H1 (cell line): ENCODE measurements at regions not wholly inside any gene's neighbourhood (a gene's known extent, or its start where the extent isn't known, plus 50 kb on each side); places are given as distances from the start of the nearest gene placed in this dataset.
A peak's percentile ranks its signal among the peaks of the same experiment; 100 is the strongest.

ENCODE experiments used
- CBX5 ChIP-seq: fragments of 300-800, 300-1000 bp; sonication (generic); IDR thresholded peaks from 2 replicates; pipeline ENCODE4 v1.7.1; 2016; ENCODE audit warnings: antibody characterized with exemption, low read length, low read depth
- CHD1 ChIP-seq: IDR thresholded peaks from 2 replicates; pipeline ENCODE4 v1.6.1; 2012; ENCODE audit warnings: low read depth, low read length, improper control_type of control experiment
- CTBP2 ChIP-seq: IDR thresholded peaks from 2 replicates; pipeline ENCODE4 v1.7.0; 2011; ENCODE audit warnings: borderline replicate concordance, mild to moderate bottlenecking, moderate library complexity, mixed read lengths, low read length; ENCODE audit not compliant: insufficient read depth, insufficient read length
- CTCF ChIP-seq, 3 experiments: IDR thresholded peaks; 1 replicate in 2 of 3; 2 replicates in 1 of 3; pipeline versions ENCODE4 v1.5.1 to v1.6.1; 2011; ENCODE audit warnings: low read length in 3 of 3, mild to moderate bottlenecking in 3 of 3, inconsistent platforms in 2 of 3, low read depth in 1 of 3, moderate library complexity in 1 of 3; ENCODE audit not compliant: insufficient read depth in 1 of 3; ENCODE audit errors: control extremely low read depth in 1 of 3
- NANOG ChIP-seq: IDR thresholded peaks from 2 replicates; pipeline ENCODE4 v1.6.1; 2011; ENCODE audit warnings: low read length, low read depth, mild to moderate bottlenecking, inconsistent platforms; ENCODE audit not compliant: insufficient read depth, poor library complexity, severe bottlenecking
- PHF8 ChIP-seq: fragments of 200-600 bp; sonication (generic); conservative IDR thresholded peaks from 2 replicates; pipeline ENCODE4 v1.7.1; 2012; ENCODE audit warnings: low read depth, mild to moderate bottlenecking, inconsistent platforms, low read length, moderate library complexity
- POLR2A ChIP-seq, 2 experiments: IDR thresholded peaks; 1 replicate in 1 of 2; 2 replicates in 1 of 2; pipeline ENCODE4 v1.6.1; 2011; ENCODE audit warnings: low read depth in 2 of 2, low read length in 2 of 2, mild to moderate bottlenecking in 2 of 2; ENCODE audit errors: control extremely low read depth in 1 of 2
- POLR2AphosphoS5 ChIP-seq: IDR thresholded peaks from 2 replicates; pipeline ENCODE4 v1.6.1; 2011; ENCODE audit warnings: low read depth, low read length
- RAD21 ChIP-seq, 2 experiments: IDR thresholded peaks in 1 of 2; conservative IDR thresholded peaks in 1 of 2; 2 replicates each; pipeline ENCODE4 v1.6.1; 2011; ENCODE audit warnings: low read depth in 2 of 2, low read length in 2 of 2, improper control_type of control experiment in 1 of 2, inconsistent platforms in 1 of 2, mild to moderate bottlenecking in 1 of 2, moderate library complexity in 1 of 2
- TAF1 ChIP-seq: IDR thresholded peaks from 2 replicates; pipeline ENCODE4 v1.6.1; 2011; ENCODE audit warnings: mild to moderate bottlenecking, low read depth, low read length
- TAF7 ChIP-seq: optimal IDR thresholded peaks from 2 replicates; pipeline ENCODE3; 2011; ENCODE audit warnings: low read depth, mild to moderate bottlenecking, inconsistent platforms, low read length, moderate library complexity, borderline replicate concordance
- TBP ChIP-seq: IDR thresholded peaks from 2 replicates; pipeline ENCODE4 v1.6.1; 2011; ENCODE audit warnings: low read depth, low read length, improper control_type of control experiment
- TCF12 ChIP-seq: IDR thresholded peaks from 2 replicates; pipeline ENCODE4 v1.6.1; 2011; ENCODE audit warnings: low read depth, mild to moderate bottlenecking, low read length
- TF ChIP-seq, protein P1 (sequence below): IDR thresholded peaks from 2 replicates; pipeline ENCODE4 v1.6.1; 2012; ENCODE audit warnings: inconsistent platforms

DNA sequence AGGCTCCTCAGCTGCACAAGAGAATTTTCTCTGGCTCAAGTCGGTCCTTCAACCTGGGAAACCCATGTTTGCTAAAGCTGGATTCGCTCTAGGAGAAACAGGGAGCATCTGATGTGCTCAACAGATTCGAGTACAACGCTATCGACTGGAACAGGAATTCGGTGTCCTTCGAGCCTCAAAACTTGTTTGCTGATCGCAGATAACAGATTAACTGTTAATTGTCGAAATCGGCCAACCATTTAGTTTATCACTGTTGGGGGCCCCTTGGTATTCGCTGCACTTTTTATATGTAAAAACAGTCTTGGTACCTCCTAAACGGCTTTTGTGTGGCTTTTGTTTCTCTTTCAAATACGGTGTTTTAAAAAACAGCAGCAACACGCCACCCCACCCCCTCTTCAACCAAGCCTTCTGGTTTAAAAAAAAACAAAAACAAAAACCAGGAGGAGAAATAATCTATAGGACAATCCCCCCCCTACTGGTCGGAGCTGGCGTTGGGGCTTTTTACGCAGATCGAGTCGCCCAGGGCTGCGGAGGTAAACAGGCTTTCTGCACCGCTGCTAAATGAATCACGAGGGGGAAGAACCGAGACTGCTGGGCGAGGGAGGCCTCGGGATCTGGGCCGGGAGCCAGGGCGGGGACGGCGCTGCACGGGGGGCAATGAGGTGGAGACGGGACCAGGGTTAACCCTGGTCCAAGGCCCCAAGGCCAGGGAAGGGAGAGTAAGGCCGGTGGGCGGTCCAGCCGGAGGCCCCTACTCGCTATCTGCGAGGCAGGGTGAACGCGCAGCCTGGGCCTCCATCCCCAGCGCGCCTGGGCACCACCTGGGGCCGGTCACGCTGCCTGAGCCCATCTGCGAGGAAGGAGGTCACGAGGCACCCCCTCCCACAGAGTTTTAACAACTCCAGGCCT lies 71.7 kb upstream of the BCOR start (continued):
- TF ChIP-seq POLR2AphosphoS5 (peak; percentile 35; the same call in 1 of the 2 replicates), TCF12 (0 out of 2 replicates have a peak, but pooled peaks have one; percentile 48), PHF8 (no peak), POLR2A (IDR thresholded peaks at IDR 0.05; ENCODE audit: control extremely low read depth in 1 of 2, low read depth in 2 of 2, low read length in 2 of 2) (peak in 1 of 2 experiments; percentile 30; a peak in 1 of 3 replicates), CTBP2 (no peak), TAF1 (0 out of 2 replicates have a peak, but pooled peaks have one; percentile 11), TBP (peak; percentile 61), CTCF (IDR thresholded peaks at IDR 0.05; ENCODE audit: control extremely low read depth in 1 of 3, insufficient read depth in 1 of 3, low read depth in 1 of 3, low read length in 3 of 3) (peak in 2 of 3 experiments; percentile 35 to 36; a peak in 2 of 4 replicates), CHD1 (no peak), TAF7 (no peak), RAD21 (IDR thresholded peaks at IDR 0.05 in 1 of 2, conservative IDR thresholded peaks at IDR 0.05 in 1 of 2; ENCODE audit: low read depth in 2 of 2, low read length in 2 of 2) (peak; percentile 50 to 59), CBX5 (no peak), NANOG (peak; percentile 86)
- TF ChIP-seq, protein P1, sequence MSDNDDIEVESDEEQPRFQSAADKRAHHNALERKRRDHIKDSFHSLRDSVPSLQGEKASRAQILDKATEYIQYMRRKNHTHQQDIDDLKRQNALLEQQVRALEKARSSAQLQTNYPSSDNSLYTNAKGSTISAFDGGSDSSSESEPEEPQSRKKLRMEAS = peak; percentile 47
